ENCODE measurements at regions not wholly inside any gene's neighbourhood (a gene's known extent, or its start where the extent isn't known, plus 50 kb on each side); places are given as distances from the start of the nearest gene placed in this dataset.

DNA sequence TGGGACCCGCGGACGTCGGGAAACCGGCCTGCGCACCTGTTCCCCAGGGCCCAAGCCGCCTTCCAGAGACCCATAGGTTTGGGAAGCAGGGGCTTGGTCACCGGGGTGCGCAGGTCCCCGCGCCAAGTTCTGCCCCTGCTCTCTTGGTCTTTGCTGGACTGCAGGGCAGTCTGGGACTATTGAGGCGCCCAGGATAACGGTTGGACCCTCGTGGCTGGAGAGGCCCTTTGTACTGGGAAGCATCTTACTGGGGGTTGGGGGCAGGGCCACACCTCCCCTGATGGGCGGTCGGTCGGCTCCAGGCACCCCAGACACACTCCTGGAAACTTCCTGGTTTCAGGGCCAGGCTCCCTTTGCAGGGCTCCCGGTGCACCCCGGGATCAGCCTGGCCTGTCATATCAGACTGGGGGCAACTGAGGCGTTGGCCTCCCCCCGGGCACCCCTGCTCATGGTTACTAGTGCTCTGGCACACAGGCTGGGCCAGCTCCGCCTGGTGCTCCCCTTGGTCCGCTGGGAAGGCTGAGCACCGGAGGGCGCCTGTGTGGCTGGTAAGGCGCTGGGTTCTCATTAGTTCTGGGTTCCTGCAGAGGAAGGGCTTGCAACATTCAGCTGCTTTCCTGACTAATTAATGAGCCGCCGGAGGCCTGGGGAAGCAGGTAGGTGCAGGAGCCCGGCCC lies 1250.5 kb downstream of the BRD1 start:
- peak overlapping the region in 3 of 5 donors; percentile 28 to 66 (median 47) for H3K4me3 ChIP-seq
- peak in 1 of 8 experiments; percentile 18 for ATAC-seq (replicated peaks in 6 of 8)
- no peaks in the 10 kb centered on the region for H3K4me1 ChIP-seq (replicated peaks in 1 of 2)
- WGBS, 10 experiments: 60% methylated on average over 1 of the region's 29 CpGs; no CpG with 5 or more reads in 8 of the 10 experiments
- in situ Hi-C loops (cut with MboI; ENCODE audit: low pct_unique_long_range_greater_than_20kb in 2 of 9, low sequenced_read_pairs in 9 of 9, unreplicated experiment in 9 of 9): loop anchor here in 1 of 9 experiments (25.0 kb wide), 1 partner anchor 735 kb away; no protein-coding TSS in a partner anchor
- no peak overlapping the region for H3K27ac ChIP-seq

DNA sequence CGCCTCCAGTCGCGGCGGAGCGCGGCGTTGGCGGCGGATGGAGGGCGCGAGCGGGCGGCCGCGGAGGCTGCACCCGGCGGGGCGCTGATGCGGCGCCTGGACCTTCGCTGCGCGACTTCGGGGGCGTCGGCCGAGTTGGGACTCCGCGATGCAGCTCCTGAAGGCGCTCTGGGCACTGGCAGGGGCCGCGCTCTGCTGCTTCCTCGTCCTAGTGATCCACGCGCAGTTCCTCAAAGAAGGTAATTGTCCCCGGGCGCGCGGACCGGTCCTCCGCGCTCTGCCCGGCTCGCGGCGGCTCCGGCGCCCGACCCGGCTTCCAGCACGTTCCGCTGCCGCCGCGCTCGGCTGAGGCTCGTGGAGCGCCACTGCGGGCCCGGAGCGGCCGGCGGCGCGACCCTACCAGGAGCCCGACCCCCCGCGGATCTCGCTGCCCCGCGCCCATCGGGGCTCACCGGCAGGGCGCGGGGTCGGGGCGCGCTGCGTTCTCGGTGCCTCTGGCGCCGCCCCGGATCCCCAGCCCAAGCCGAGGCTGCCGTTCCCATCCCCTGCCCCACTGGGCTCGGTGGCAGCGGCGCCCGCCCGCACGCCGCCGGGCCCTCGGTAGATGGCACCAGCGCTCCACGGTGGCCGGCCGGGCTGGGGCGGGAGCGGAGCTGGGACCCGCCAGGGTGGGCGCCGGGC lies 1251.2 kb downstream of the BRD1 start:
- no CpG with 5 or more reads among the region's 103 CpGs for WGBS, 10 experiments
- Histone ChIP-seq H3K27ac (no peak overlapping the region), H3K4me1 (replicated peaks in 1 of 2) (no peaks in the 10 kb centered on the region), H3K4me3 (peak overlapping the region in 3 of 5 donors; percentile 28 to 66 (median 47))
- in situ Hi-C loops (cut with MboI; ENCODE audit: low pct_unique_long_range_greater_than_20kb in 2 of 9, low sequenced_read_pairs in 9 of 9, unreplicated experiment in 9 of 9): loop anchor here in 1 of 9 experiments (25.0 kb wide), 1 partner anchor 736 kb away; no protein-coding TSS in a partner anchor
- ATAC-seq (replicated peaks in 6 of 8): peak in 4 of 8 experiments; percentile 63 to 73 (median 67)

DNA sequence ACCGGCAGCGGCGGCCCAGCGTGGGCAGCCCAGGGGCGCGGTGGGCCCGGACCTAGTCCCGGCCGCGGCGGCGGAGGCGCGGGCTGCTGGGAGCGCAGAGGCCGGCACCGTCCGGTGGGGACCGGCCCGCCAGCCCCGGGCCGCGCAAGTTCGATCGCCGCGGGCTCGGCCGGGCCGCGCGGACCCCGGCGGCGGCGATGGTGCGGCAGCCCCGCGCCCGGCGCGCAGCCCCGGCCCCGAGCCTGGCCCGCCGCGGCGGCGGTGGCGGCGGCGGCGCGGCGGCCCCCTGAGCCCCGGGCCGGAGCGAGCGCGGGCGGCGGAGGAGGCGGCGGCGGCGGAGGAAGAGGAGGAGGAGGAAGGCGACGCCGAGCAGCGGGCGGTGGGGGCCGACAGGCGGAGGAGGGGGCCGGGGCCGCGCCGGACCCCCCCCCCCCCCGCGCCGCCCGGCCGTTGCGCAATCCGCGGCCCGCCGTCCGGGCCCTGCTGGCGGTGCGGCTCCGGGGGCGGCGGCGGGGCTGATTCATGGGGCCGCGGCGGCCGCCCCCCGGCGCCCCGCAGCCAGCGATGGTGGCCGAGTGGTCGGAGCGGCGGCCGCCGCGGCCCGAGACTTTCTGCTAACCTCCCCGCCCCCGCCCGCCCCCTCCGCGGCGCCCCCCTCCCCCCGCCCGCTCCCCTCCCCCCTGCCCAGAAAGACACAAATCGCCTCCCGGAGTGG lies 1251.9 kb downstream of the BRD1 start:
- H3K27ac ChIP-seq: no peak overlapping the region
- peak in 3 of 8 experiments; percentile 10 to 31 (median 28) for ATAC-seq (replicated peaks in 6 of 8)
- no peaks in the 10 kb centered on the region for H3K4me1 ChIP-seq (replicated peaks in 1 of 2)
- WGBS, 10 experiments: 89 to 96% methylated on average over 26 to 36 of the region's 120 CpGs; no CpG with 5 or more reads in 8 of the 10 experiments
- peak overlapping the region in 3 of 5 donors; percentile 28 to 66 (median 47) for H3K4me3 ChIP-seq
- in situ Hi-C loops (cut with MboI; ENCODE audit: low pct_unique_long_range_greater_than_20kb in 2 of 9, low sequenced_read_pairs in 9 of 9, unreplicated experiment in 9 of 9): loop anchor here in 1 of 9 experiments (25.0 kb wide), 1 partner anchor 737 kb away; no protein-coding TSS in a partner anchor

DNA sequence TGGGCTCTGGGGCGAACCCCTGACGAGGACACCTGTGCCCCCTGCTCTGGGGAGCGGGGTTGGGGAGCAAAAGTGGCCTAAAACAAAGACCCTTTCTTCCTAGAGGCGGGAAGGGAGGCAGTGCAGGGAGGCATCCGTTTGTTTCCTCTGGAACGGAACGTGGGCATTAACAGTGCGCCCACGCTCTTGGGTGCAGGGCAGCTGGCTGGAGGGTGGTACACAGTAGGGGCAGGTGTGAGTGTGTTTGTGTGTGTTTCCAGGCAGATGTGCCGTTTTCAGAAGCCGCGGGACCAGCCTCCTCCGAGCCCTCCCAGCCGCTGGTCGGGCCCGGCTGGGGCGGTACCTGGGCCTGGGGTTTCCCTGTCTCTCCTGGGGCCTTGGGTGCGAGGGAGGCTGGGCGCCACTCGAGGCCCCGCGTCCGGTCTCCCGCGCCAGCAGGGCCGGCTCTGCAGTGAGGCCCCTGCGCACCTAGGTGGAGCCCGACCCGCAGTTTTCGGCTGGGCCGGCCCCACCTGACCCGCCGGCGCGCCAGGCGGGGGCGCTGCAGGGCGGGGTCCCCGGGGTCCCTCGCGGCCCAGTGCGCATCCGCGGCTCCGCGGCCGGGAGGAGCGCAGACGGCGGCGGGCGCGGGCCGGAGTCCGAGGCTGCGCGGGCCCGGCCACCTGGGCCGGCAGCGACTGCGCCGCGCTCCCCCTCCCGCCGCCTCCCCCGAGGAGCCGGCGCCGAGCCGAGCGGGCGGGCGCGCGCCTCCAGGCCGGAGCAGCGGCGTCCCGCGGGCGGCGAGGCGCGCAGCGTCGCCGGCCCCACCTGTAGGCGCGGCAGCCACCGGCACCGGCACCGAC lies 1252.7 kb downstream of the BRD1 start:
- H3K4me3 ChIP-seq: peak overlapping the region in 3 of 5 donors; percentile 28 to 66 (median 47)
- in situ Hi-C loops (cut with MboI; ENCODE audit: low pct_unique_long_range_greater_than_20kb in 2 of 9, low sequenced_read_pairs in 9 of 9, unreplicated experiment in 9 of 9): loop anchor here in 1 of 9 experiments (25.0 kb wide), 1 partner anchor 737 kb away; no protein-coding TSS in a partner anchor
- no peaks in the 10 kb centered on the region for H3K4me1 ChIP-seq (replicated peaks in 1 of 2)
- ATAC-seq (replicated peaks in 6 of 8): peak in 4 of 8 experiments; percentile 76 to 95 (median 81)
- H3K27ac ChIP-seq: no peak overlapping the region
- WGBS, 10 experiments: 17 to 82% (median 50%) methylated on average over 2 to 14 of the region's 92 CpGs; no CpG with 5 or more reads in 7 of the 10 experiments

DNA sequence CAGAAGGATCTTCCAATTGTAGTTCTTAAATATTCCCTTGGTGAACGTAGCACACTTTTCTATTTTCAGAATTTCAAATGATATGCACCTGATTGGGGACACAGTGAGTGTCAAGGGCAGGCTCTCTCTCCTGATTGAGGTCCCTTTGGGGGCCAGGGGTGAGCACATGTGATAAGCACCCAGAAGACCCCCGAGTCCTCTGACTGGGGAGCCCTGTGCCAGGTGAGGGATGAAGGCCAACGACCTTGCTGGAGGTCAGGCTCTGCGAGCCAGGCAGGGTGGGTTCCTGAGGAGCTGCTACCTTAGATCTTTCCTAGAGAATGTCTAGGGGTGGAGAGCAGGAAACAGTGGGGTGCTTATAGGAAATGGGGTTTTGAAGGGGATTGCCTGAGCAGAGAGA lies 1253.9 kb downstream of the BRD1 start:
- no peak for ATAC-seq (replicated peaks in 6 of 8)
- in situ Hi-C loops (cut with MboI; ENCODE audit: low pct_unique_long_range_greater_than_20kb in 2 of 9, low sequenced_read_pairs in 9 of 9, unreplicated experiment in 9 of 9): no loop called here
- no peak overlapping the region for H3K4me3 ChIP-seq
- H3K27ac ChIP-seq: no peak overlapping the region
- H3K4me1 ChIP-seq (replicated peaks in 1 of 2): no peaks in the 10 kb centered on the region
- WGBS, 10 experiments: 0 to 90% (median 54%) methylated on average over 1 to 4 of the region's 4 CpGs; no CpG with 5 or more reads in 2 of the 10 experiments

DNA sequence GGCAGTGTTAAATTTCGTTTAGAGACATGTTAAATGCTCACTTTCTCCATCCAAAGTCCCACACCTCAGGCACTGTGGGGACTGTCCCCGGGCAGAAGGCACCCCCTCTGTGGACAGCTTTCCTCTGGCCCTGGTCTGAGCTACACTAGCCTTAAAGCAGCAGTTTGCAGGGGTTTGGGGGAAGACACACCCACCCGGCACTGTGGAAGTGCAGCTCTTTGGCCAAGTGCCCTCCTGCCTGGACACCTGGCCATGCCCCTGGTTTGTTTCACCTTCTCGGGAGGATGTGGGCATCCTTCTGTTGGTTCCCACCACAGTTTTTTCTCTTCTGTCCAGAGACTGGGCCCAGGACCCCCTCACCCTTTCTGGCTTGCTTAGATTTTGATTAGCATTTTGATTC lies 1254.7 kb downstream of the BRD1 start:
- no peak for ATAC-seq (replicated peaks in 6 of 8)
- Histone ChIP-seq H3K4me1 (replicated peaks in 1 of 2) (no peaks in the 10 kb centered on the region), H3K4me3 (no peak overlapping the region), H3K27ac (no peak overlapping the region)
- WGBS, 10 experiments: 0 to 85% (median 40%) methylated on average over 1 to 3 of the region's 4 CpGs; no CpG with 5 or more reads in 5 of the 10 experiments
- in situ Hi-C loops (cut with MboI; ENCODE audit: low pct_unique_long_range_greater_than_20kb in 2 of 9, low sequenced_read_pairs in 9 of 9, unreplicated experiment in 9 of 9): no loop called here

DNA sequence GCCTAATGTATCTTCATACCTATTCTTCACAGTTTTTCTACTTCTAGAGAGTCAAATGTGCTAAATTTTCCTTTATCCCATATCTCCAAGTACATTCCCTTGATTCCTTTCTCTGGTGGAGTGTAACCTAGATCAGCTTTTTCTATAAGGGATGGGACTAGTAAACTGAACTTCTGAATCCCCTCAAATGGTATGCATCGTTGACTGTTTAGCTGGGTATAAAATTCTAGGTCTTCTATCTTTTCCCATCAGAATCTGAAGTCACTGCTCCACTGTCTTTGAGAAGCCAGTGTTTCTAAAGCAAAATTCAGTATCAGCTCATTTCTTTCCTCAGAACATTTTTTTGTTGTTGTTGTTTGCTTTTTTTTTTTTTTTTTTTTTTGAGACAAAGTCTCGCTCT lies 1256.8 kb downstream of the BRD1 start:
- H3K4me1 ChIP-seq (replicated peaks in 1 of 2): no peaks in the 10 kb centered on the region
- no peak overlapping the region for H3K27ac ChIP-seq
- no peak overlapping the region for H3K4me3 ChIP-seq
- in situ Hi-C loops (cut with MboI; ENCODE audit: low pct_unique_long_range_greater_than_20kb in 2 of 9, low sequenced_read_pairs in 9 of 9, unreplicated experiment in 9 of 9): no loop called here
- no peak for ATAC-seq (replicated peaks in 6 of 8)
- 17 to 96% (median 60%) methylated on average over 1 to 2 of the region's 2 CpGs for WGBS, 10 experiments

DNA sequence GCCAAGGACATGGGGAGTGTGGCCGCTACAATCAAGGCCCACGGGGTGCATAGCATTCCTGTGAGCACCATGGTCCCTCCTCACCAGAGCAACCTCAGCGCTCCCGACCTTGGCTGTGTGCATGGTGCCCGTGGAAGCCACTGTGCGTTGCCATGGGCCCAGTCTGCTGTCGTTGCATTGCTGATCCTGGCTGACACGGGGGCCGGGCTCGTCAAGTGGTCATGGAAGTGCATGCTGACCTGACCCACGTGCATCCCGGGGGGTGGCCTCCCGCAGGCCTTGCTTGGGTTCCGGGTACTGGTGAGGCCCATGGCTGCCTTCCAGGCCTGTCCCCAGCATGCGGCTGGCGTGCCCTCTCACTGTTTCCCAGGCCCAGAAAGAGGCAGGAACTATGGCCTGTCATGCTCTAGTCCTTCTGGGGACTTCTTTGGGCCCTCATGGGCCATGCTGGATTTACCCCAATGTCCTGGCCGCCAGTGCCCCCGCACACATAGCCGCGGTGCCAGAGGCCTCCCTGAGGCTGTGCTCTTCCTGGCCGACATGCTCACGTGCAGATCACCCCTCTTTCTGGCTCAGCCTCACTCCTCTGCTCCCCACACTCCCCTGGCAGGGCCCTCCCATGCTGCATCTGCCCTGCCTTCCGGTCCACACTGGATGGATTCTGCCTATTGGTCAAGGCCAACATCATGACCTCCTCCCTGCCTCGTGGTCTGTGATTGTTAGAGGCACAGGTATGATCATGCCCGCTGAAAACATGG lies 1258.0 kb downstream of the BRD1 start:
- H3K4me3 ChIP-seq: no peak overlapping the region
- no peaks in the 10 kb centered on the region for H3K4me1 ChIP-seq (replicated peaks in 1 of 2)
- in situ Hi-C loops (cut with MboI; ENCODE audit: low pct_unique_long_range_greater_than_20kb in 2 of 9, low sequenced_read_pairs in 9 of 9, unreplicated experiment in 9 of 9): no loop called here
- WGBS, 10 experiments: 45 to 95% (median 78%) methylated on average over 1 to 8 of the region's 25 CpGs; no CpG with 5 or more reads in 2 of the 10 experiments
- ATAC-seq (replicated peaks in 6 of 8): no peak
- no peak overlapping the region for H3K27ac ChIP-seq

DNA sequence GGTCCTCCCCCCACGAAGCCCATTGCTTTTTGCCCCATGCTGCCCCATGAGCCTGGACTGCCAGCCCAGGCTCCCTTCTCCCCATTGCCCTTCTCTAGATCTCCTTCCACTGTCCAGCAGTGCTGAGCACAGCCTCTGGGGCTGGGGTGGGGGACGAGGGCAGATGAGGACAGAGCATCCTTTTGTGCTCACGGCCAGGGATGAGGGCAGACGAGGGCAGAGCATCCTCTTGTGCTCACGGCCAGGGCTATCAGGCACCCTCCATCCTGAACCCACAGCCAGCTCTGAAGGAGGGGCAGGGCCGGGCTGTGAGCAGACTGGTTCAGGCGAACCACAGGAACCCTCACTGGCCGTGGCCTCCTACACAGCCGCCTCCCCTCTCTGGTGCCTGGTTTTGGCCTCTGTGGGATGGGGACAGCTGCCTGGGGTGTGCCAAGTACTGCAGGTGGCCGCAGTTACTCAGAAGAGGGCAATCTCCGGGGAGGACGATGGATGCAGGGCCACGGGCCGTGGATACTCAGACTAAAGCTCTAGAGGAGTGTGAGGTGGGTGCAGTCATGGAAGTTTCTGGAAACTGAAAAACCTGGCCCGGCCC lies 1258.8 kb downstream of the BRD1 start:
- in situ Hi-C loops (cut with MboI; ENCODE audit: low pct_unique_long_range_greater_than_20kb in 2 of 9, low sequenced_read_pairs in 9 of 9, unreplicated experiment in 9 of 9): no loop called here
- no peaks in the 10 kb centered on the region for H3K4me1 ChIP-seq (replicated peaks in 1 of 2)
- 17 to 100% (median 96%) methylated on average over 1 to 8 of the region's 15 CpGs; no CpG with 5 or more reads in 5 of the 10 experiments for WGBS, 10 experiments
- ATAC-seq (replicated peaks in 6 of 8): no peak
- no peak overlapping the region for H3K27ac ChIP-seq
- no peak overlapping the region for H3K4me3 ChIP-seq

DNA sequence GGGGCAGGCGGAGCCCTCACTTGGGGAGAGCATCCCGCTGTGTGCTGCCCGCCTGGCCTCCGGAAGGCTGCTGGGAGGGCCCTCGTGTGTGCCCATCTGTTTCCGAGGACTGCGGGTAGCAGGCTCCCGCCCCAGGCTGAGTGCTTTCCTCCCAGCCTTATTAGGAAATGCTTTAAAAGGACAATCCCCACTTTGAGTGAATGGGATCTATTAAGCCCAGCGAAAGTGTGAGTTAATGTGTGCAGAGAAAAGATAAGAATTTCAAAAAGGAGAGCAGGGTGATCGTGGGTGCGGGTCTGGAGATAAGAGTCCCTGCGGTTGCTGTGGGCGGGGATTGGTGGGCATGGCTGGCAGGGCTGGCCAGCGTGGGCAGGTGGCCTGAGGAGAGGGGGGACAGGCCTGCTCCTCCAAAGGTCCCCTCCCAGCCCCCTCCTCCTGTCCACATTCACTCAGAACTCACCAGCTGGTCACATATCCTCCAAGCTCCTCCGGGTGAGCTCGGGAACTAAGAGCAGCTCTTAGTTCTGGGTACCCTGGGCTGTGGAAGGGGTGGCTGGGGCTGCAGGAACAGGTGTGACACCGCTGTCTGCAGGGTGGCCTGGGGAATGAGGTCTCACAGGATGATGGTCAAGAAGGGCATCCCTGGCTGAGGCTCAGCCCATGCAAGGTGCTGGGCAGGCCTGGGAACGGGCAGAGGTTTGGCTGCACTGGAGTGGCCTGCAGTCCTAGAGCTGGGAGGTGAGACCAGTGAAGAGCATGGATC lies 1260.3 kb downstream of the BRD1 start:
- no peak overlapping the region for H3K4me3 ChIP-seq
- no peaks in the 10 kb centered on the region for H3K4me1 ChIP-seq (replicated peaks in 1 of 2)
- no peak overlapping the region for H3K27ac ChIP-seq
- WGBS, 10 experiments: 15 to 87% (median 65%) methylated on average over 4 to 14 of the region's 18 CpGs; no CpG with 5 or more reads in 4 of the 10 experiments
- peak in 4 of 8 experiments; percentile 28 to 97 (median 78) for ATAC-seq (replicated peaks in 6 of 8)
- in situ Hi-C loops (cut with MboI; ENCODE audit: low pct_unique_long_range_greater_than_20kb in 2 of 9, low sequenced_read_pairs in 9 of 9, unreplicated experiment in 9 of 9): no loop called here

DNA sequence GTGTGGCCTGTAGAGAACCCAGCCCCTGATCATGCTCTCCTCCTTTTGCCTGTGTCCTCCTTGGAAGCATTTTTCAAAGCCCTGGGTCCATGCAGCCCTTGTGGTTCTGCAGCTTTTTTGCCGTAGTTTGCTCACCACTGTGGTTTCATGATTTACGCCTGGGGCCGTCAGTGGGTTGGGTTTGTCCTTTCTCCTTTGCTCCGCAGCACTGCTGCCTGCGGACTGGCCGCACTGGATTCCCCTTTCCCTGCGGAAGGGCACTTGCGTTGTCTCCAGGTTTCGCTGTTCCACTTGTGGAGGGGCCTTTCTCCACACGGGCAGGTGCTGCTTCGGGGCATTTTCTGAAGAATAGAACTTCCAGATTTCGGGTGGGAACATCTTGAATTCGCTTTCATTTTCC lies 1260.9 kb downstream of the BRD1 start:
- in situ Hi-C loops (cut with MboI; ENCODE audit: low pct_unique_long_range_greater_than_20kb in 2 of 9, low sequenced_read_pairs in 9 of 9, unreplicated experiment in 9 of 9): no loop called here
- WGBS, 10 experiments: 0 to 92% (median 66%) methylated on average over 3 to 12 of the region's 13 CpGs; no CpG with 5 or more reads in 2 of the 10 experiments
- Histone ChIP-seq H3K27ac (no peak overlapping the region), H3K4me1 (replicated peaks in 1 of 2) (no peaks in the 10 kb centered on the region), H3K4me3 (no peak overlapping the region)
- peak in 3 of 8 experiments; percentile 48 to 66 (median 50) for ATAC-seq (replicated peaks in 6 of 8)
